HCT116 (cell line): ENCODE measurements at regions not wholly inside any gene's neighbourhood (a gene's known extent, or its start where the extent isn't known, plus 50 kb on each side); places are given as distances from the start of the nearest gene placed in this dataset.

Experiments
- ATAC-seq: fragments of 200-7000 bp; cut with Tn5 transposase; 2 replicates; pipeline ENCODE4 v1.9.1; 2020; ENCODE audit warnings: mild to moderate bottlenecking, moderate library complexity
- BruUV-seq: library from RNA; stranded (reverse); fragments of 400-500 nt; replicated peaks from 2 replicates; lab custom pipeline; 2021; lab: Mats Ljungman, UMichigan
- CTCF ChIA-PET: fragments of 300-600 bp; sonication (Branson Sonifier 250); formaldehyde crosslinking; loops from one replicate; lab custom pipeline; 2021; ENCODE audit warnings: antibody characterized with exemption; lab: Charles Lee
- POLR2A ChIA-PET: fragments of 300-600, 350-600 bp; sonication (Branson Sonifier 250); formaldehyde crosslinking; loops from one replicate; lab custom pipeline; 2021; ENCODE audit warnings: antibody characterized with exemption; lab: Charles Lee
- RAD21 ChIA-PET, 2 experiments: fragments of 300-600 bp; sonication (Branson Sonifier 250); formaldehyde crosslinking; loops; one replicate each; lab custom pipeline; 2023; ENCODE audit warnings: low total read pairs in 2 of 2; ENCODE audit not compliant: uncharacterized antibody in 2 of 2, unreplicated experiment in 2 of 2, low non-redundant PET in 1 of 2; lab: Charles Lee
- DNase-seq: peaks from one replicate; pipeline ENCODE4 v3.0.0-alpha.2; 2010; ENCODE audit warnings: low read depth, low spot score
- H2AFZ ChIP-seq: fragments of 200-600 bp; shearing (Covaris generic), sonication (generic); 2 replicates; pipeline ENCODE4 v1.6.1; 2017; ENCODE audit warnings: low read depth, mixed run types, mixed read lengths, antibody characterized with exemption, low read length; ENCODE audit not compliant: poor library complexity, severe bottlenecking
- H3K27ac ChIP-seq: 2 replicates; pipeline ENCODE4 v1.5.1; 2012; ENCODE audit warnings: low read depth, low read length
- H3K27me3 ChIP-seq: fragments of 200-600 bp; sonication (generic); 2 replicates; pipeline ENCODE4 v1.6.1; 2016; ENCODE audit warnings: mixed run types, low read length, mixed read lengths; ENCODE audit not compliant: insufficient read depth
- H3K36me3 ChIP-seq, 2 experiments: fragments of 200-500 bp in 1 of 2; fragments of 200-600 bp in 1 of 2; sonication (Bioruptor generic) in 1 of 2; sonication (generic) in 1 of 2; 2 replicates each; pipeline versions ENCODE4 v1.5.1 to v1.6.1; 2014 to 2016; ENCODE audit warnings: low read length in 2 of 2, inconsistent platforms in 1 of 2, mixed read lengths in 1 of 2, mixed run types in 1 of 2; ENCODE audit not compliant: insufficient read depth in 2 of 2, control insufficient read depth in 1 of 2
- H3K4me1 ChIP-seq, 2 experiments: fragments of 200-600 bp in 1 of 2; sonication (generic) in 1 of 2; 2 replicates each; pipeline versions ENCODE4 v1.5.1 to v1.6.1; 2012 to 2017; ENCODE audit warnings: low read length in 2 of 2, inconsistent platforms in 1 of 2, mild to moderate bottlenecking in 1 of 2, mixed read lengths in 1 of 2, mixed run types in 1 of 2, moderate library complexity in 1 of 2; ENCODE audit not compliant: insufficient read depth in 2 of 2, control insufficient read depth in 1 of 2
- H3K4me2 ChIP-seq: fragments of 200-600 bp; sonication (generic); 2 replicates; pipeline ENCODE4 v1.6.1; 2017; ENCODE audit warnings: mixed run types, low read length, mixed read lengths
- H3K4me3 ChIP-seq, 2 experiments: fragments of 200-600 bp in 1 of 2; sonication (generic) in 1 of 2; replicated peaks in 1 of 2; 2 replicates each; pipeline ENCODE4 v1.5.1; 2011 to 2016; ENCODE audit warnings: low read length in 2 of 2, control low read depth in 1 of 2, low read depth in 1 of 2, mild to moderate bottlenecking in 1 of 2, mixed read lengths in 1 of 2, mixed run types in 1 of 2
- H3K79me2 ChIP-seq: fragments of 200-600 bp; sonication (generic); 2 replicates; pipeline ENCODE4 v1.6.1; 2017; ENCODE audit warnings: mild to moderate bottlenecking, mixed run types, low read length, moderate library complexity, mixed read lengths; ENCODE audit not compliant: insufficient read depth
- H3K9ac ChIP-seq: fragments of 200-600 bp; sonication (generic); 2 replicates; pipeline ENCODE4 v1.6.1; 2016; ENCODE audit warnings: low read length, mixed read lengths
- H3K9me2 ChIP-seq: fragments of 200-600 bp; sonication (generic), shearing (Covaris generic); 2 replicates; pipeline ENCODE4 v1.6.1; 2017; ENCODE audit warnings: mixed run types, mild to moderate bottlenecking, moderate library complexity; ENCODE audit not compliant: insufficient read depth
- H3K9me3 ChIP-seq, 2 experiments: fragments of 200-500 bp in 1 of 2; fragments of 200-600 bp in 1 of 2; sonication (Bioruptor generic) in 1 of 2; sonication (generic) in 1 of 2; 2 replicates each; pipeline ENCODE4 v1.6.1; 2014 to 2017; ENCODE audit warnings: low read length in 2 of 2, mixed read lengths in 2 of 2, inconsistent platforms in 1 of 2, low read depth in 1 of 2, mild to moderate bottlenecking in 1 of 2, mixed run types in 1 of 2, moderate library complexity in 1 of 2; ENCODE audit not compliant: control insufficient read depth in 1 of 2, insufficient read depth in 1 of 2
- H4K20me1 ChIP-seq: fragments of 200-600 bp; sonication (generic), shearing (Covaris generic); 2 replicates; pipeline ENCODE4 v1.6.1; 2017; ENCODE audit warnings: mixed run types, mild to moderate bottlenecking, moderate library complexity; ENCODE audit not compliant: insufficient read depth
- ATF3 ChIP-seq: IDR thresholded peaks from 2 replicates; pipeline ENCODE4 v1.6.1; 2012
- CBX3 ChIP-seq: IDR thresholded peaks from 2 replicates; pipeline ENCODE4 v1.6.1; 2012; ENCODE audit warnings: low read depth
- CEBPB ChIP-seq: IDR thresholded peaks from 2 replicates; pipeline ENCODE4 v1.6.1; 2012; ENCODE audit warnings: low read depth
- CTCF ChIP-seq, 3 experiments: fragments of 200-600 bp in 1 of 3; sonication (generic) in 1 of 3; IDR thresholded peaks in 2 of 3; conservative IDR thresholded peaks in 1 of 3; 2 replicates each; pipeline ENCODE4 v1.5.1; 2012 to 2017; ENCODE audit warnings: low read depth in 2 of 3, low read length in 2 of 3, antibody characterized with exemption in 1 of 3, borderline replicate concordance in 1 of 3, control low read depth in 1 of 3, mild to moderate bottlenecking in 1 of 3, mixed read lengths in 1 of 3, mixed run types in 1 of 3, moderate library complexity in 1 of 3; ENCODE audit not compliant: insufficient read depth in 1 of 3
- EGR1 ChIP-seq: IDR thresholded peaks from 2 replicates; pipeline ENCODE4 v1.6.1; 2012; ENCODE audit warnings: low read depth
- ELF1 ChIP-seq: IDR thresholded peaks from 2 replicates; pipeline ENCODE4 v1.6.1; 2012; ENCODE audit warnings: low read depth, borderline replicate concordance
- EZH2 ChIP-seq: fragments of 200-600 bp; sonication (generic); IDR thresholded peaks from 2 replicates; pipeline ENCODE4 v1.6.1; 2017; ENCODE audit warnings: antibody characterized with exemption, mixed run types
- EZH2phosphoT487 ChIP-seq: fragments of 200-600 bp; IDR thresholded peaks from 2 replicates; pipeline ENCODE4 v1.6.1; 2018; ENCODE audit warnings: antibody characterized with exemption, borderline replicate concordance
- FOSL1 ChIP-seq: IDR thresholded peaks from 2 replicates; pipeline ENCODE4 v1.6.1; 2012; ENCODE audit warnings: low read depth
- POLR2AphosphoS5 ChIP-seq: IDR thresholded peaks from 2 replicates; pipeline ENCODE4 v1.6.1; 2011; ENCODE audit warnings: mild to moderate bottlenecking, low read depth, low read length, moderate library complexity
- SIN3A ChIP-seq: IDR thresholded peaks from 2 replicates; pipeline ENCODE4 v1.6.1; 2012; ENCODE audit warnings: low read depth
- SP1 ChIP-seq: IDR thresholded peaks from 2 replicates; pipeline ENCODE4 v1.6.1; 2012; ENCODE audit warnings: low read depth
- SRF ChIP-seq: IDR thresholded peaks from 2 replicates; pipeline ENCODE4 v1.6.1; 2012; ENCODE audit warnings: low read depth
- TCF7L2 ChIP-seq: IDR thresholded peaks from 2 replicates; pipeline ENCODE4 v1.7.0; 2011; ENCODE audit warnings: borderline replicate concordance, inconsistent platforms; ENCODE audit not compliant: insufficient read depth, insufficient read length; ENCODE audit errors: extremely low read depth
- YY1 ChIP-seq: IDR thresholded peaks from 2 replicates; pipeline ENCODE4 v1.6.1; 2011; ENCODE audit warnings: low read length, low read depth, moderate library complexity, mild to moderate bottlenecking; ENCODE audit not compliant: insufficient replicate concordance; ENCODE audit errors: extremely low read depth
- ZBTB33 ChIP-seq: IDR thresholded peaks from 2 replicates; pipeline ENCODE4 v1.6.1; 2011; ENCODE audit warnings: mild to moderate bottlenecking, low read length, moderate library complexity; ENCODE audit not compliant: insufficient replicate concordance; ENCODE audit errors: extremely low read depth
- ZFX ChIP-seq: fragments of 450-650 bp; IDR thresholded peaks from 2 replicates; pipeline ENCODE4 v1.6.1; 2017
- ZNF274 ChIP-seq: fragments of 200-500 bp; sonication (Bioruptor generic); IDR thresholded peaks from 2 replicates; pipeline ENCODE4 v1.6.1; 2014; ENCODE audit warnings: mild to moderate bottlenecking, low read depth, low read length, inconsistent platforms
- intact Hi-C: fragments of 100-400 bp; cut with micrococcal nuclease; formaldehyde crosslinking; loops from 2 replicates; pipeline ENCODE4 v1.10.0; 2022

- Histone ChIP-seq H3K9me2 (no peaks in the 10 kb centered on the region), H3K4me1 (no peaks in the 10 kb centered on the region), H2AFZ (no peak overlapping the region), H3K27me3 (no peaks in the 10 kb centered on the region), H3K9ac (no peak overlapping the region), H3K4me2 (no peak overlapping the region), H3K9me3 (no peaks in the 10 kb centered on the region), H4K20me1 (no peaks in the 10 kb centered on the region), H3K36me3 (no peaks in the 10 kb centered on the region), H3K27ac (no peak overlapping the region), H3K79me2 (no peaks in the 10 kb centered on the region), H3K4me3 (no peak overlapping the region)
- POLR2A ChIA-PET, result no interaction called here
- DNase-seq (no peak), ATAC-seq (no peak)
- intact Hi-C loops, result loop anchor here (10.0 kb wide), 2 partner anchors 398 to 932 kb away; no protein-coding TSS in a partner anchor
- CTCF ChIA-PET, result no interaction called here
- RAD21 ChIA-PET, result no interaction called here
- BruUV-seq, result no TSS peak
- TF ChIP-seq SRF (no peak), ELF1 (no peak), EZH2 (no peak), EGR1 (no peak), CBX3 (no peak), YY1 (no peak), ZNF274 (no peak), ZBTB33 (no peak), POLR2AphosphoS5 (no peak), SP1 (no peak), FOSL1 (no peak), TCF7L2 (no peak), EZH2phosphoT487 (no peak), CEBPB (no peak), ZFX (no peak), SIN3A (no peak), CTCF (IDR thresholded peaks at IDR 0.05 in 2 of 3, conservative IDR thresholded peaks at IDR 0.05 in 1 of 3; ENCODE audit: borderline replicate concordance in 1 of 3, insufficient read depth in 1 of 3, low read depth in 2 of 3, low read length in 2 of 3) (no peak), ATF3 (no peak)
Observed at GRCh38 chr6:126173265-126173664, 166.7 kb upstream of the CENPW start.
